ENCODE measurements at regions not wholly inside any gene's neighbourhood (a gene's known extent, or its start where the extent isn't known, plus 50 kb on each side); places are given as distances from the start of the nearest gene placed in this dataset.
"Not testable (repeated sequence)": the region's sequence is repeated elsewhere in the genome, so short reads cannot be mapped to it uniquely, and the experiment has no call there.

DNA sequence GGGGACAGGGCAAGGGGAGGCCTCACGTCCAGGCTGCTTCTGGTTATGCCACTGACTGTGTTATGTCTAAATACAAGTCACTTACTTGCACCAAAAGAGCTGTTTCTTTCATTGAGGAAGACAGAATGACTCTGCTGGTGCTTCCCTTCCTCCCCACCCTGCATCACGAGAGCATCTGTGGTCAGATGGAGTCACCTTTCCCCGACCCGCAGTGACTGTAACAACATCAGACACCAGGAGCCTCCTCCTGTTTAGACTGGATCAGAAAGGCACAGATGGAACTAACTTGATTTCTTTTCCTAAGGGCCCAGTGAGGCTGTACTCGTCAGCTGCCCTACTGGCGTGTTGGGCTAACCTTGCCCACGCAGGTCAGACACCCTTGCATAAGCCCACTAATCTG, 90.3 kb upstream of the ZNF536 start:
- no peak for DNase-seq

- DNase-seq = no peak
Measured at GRCh38 chr19:30283556-30283955, 88.6 kb upstream of the ZNF536 start.

- DNase-seq = no peak
Measured at GRCh38 chr19:30284209-30284608, 88.0 kb upstream of the ZNF536 start.

DNA sequence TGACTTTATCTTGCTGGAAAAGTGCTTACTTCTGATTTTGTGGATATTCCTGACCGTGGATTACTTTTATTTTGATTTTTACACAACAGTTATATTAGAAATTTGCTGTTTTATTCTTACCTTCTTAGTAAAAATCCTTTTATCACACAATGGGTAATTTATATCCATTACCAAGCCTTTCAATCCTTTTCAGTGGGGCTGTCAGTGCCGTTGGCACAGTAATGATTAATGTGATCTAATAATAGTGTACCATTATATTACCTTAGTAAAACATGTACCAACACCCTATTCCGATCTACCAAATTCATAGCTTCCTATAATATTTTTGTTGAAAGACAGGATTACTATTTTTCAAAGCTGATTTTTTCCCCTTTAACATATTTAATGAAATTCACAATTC, 87.3 kb upstream of the ZNF536 start:
- DNase-seq = no peak

- no peak for DNase-seq
Measured at GRCh38 chr19:30286378-30286777, 85.8 kb upstream of the ZNF536 start.

DNA sequence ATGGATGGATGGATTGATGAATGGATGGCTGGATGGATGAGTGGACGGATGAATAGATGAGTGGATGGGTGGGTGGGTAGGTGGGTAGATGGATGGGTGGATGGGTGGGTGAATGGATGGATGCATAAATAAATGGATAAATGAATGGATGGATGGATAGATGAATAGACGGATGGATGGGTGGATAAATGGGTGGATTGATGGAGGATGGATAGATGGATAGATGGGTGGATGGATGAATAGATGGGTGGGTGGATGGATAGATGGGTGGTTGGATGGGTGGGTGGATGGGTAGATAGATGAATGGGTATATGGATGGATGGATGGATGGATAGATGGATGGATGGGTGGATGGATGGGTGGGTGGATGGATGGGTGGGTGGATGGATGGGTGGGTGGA, 84.9 kb upstream of the ZNF536 start:
- no peak for DNase-seq

DNA sequence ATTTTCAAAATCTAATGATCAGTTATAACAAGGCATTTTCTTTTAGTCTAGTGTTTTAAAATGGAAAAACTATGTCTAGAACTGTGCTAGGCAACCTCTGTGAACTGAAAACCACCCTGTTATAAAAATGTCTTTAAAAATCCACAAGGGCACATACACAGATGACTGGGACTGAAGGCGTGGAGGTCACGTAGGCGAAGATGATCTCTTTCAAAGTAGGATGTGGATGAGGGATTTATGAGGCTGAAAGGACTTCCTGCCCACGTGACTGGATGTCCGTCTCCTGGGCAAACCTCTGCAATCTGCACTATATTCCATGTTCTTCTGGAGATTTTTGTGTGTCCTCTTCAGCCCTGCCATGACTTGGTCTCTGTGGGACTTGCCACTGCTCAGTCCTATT, 84.2 kb upstream of the ZNF536 start:
- no peak for DNase-seq

DNA sequence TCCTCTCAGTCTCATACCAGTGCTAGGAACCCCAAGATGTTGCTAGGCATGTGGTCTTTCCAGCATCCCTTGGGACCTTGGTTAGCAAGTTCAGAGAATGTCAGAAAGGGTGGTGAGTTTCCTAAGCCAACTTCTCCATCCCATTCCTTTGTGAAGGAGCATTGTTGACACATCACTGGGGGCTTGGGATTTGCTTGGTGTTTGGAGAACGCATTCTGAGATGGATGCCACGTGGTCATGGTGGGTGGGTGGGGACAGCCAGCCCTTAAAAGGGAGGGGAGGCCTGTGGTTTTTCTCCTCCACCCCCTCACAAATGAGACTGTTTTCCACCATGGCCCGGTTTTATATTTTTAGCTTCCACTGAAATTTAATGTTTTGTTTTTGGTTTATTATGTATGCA, 83.3 kb upstream of the ZNF536 start:
- no peak for DNase-seq

GRCh38 chr19:30289336-30289735, 82.8 kb upstream of the ZNF536 start:
- no peak for DNase-seq

GRCh38 chr19:30290805-30291204, 81.4 kb upstream of the ZNF536 start:
- not testable (repeated sequence) for DNase-seq

DNA sequence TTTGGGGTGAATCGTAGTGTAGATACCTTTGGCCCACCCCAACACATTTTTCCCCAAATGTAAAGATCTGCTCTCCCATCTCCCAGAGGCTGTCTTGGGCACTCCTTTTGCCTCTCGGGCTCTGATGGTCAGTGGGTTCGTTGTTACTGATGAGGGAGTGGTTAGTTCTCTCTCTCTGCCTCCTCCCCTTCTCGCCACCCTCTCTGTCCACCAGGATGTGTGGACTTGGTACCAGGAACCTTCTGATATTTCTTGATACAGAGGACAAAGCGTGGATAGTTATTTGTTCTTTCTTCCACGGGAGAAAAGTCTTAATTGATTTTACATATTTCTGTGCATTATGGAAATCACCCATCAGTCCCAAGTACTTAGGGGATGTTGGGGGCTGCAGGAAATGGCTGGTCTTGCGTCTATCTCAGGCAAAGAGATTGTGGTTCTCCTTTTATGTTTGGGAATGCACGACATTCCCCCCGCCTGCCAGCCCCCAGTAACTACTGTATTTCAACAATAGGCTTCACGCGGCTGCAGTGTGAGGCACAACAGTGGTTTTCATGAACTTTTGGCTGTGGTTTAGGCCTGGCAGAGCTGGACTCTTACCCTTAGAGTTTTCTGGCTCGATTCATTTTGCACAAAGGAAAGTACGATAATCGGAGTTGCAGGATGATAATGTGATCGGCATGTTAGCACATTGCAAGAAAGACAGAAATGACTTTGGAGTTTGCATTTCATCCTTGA, 79.0 kb upstream of the ZNF536 start:
- DNase-seq = no peak

DNA sequence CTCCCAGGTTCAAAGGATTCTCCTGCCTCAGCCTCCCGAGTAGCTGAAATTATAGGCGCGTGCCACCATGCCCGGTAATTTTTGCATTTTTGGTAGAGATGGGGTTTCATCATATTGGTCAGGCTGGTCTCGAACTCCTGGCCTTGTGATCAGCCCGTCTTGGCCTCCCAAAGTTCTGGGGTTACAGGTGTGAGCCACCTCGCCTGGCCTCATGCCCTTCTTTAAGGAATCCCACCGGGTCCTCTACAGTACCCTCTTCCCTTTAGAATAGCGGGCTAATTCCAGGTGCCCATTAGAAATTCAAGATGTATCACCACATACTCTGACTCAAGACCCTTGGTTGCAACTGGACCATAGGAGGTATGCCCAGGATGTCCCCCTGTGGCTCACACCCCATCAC, 74.2 kb upstream of the ZNF536 start:
- DNase-seq = no peak

- DNase-seq = no peak
Measured at GRCh38 chr19:30303131-30303654, 69.0 kb upstream of the ZNF536 start.

GRCh38 chr19:30304540-30304939, 67.6 kb upstream of the ZNF536 start:
- no peak for DNase-seq

- no peak for DNase-seq
Measured at GRCh38 chr19:30305346-30306060, 66.7 kb upstream of the ZNF536 start.

DNA sequence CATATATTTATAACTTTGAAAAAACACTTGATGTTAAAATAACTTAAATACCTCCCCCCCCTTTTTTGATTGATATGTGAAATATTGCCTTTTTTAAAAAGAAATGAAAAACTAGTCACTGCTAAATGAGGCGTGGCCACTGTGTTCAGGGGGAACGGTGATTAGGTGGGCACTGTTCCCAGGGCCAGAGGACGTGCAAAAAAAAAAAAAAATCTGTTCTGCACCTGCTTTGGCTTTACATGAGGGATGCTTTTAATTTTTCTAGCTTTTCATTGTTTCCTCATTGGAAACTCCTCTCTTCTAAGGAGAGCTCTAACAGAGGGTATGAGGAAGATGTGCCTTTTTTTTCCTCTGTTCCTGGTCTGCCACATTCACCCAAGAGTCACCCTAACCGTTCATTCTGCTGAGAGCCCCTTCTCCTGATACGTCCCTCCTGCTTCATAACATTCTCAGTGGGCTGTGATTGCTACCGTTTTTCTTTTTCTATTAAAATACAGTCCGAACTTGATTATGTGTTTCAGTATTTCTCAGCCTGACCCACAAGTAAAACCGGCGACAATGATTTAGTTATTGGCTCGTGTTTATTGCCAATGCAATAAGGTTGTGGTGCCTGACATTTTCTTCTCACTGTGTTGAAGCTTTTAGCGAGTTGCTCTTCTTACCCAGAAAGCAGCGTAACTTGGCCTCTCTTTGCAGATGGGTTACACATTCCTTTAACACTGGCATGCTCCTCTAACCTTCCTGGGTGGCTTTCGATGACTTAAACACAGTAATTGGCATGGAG, 64.8 kb upstream of the ZNF536 start:
- DNase-seq = no peak

GRCh38 chr19:30309176-30309575, 63.0 kb upstream of the ZNF536 start:
- no peak for DNase-seq

DNA sequence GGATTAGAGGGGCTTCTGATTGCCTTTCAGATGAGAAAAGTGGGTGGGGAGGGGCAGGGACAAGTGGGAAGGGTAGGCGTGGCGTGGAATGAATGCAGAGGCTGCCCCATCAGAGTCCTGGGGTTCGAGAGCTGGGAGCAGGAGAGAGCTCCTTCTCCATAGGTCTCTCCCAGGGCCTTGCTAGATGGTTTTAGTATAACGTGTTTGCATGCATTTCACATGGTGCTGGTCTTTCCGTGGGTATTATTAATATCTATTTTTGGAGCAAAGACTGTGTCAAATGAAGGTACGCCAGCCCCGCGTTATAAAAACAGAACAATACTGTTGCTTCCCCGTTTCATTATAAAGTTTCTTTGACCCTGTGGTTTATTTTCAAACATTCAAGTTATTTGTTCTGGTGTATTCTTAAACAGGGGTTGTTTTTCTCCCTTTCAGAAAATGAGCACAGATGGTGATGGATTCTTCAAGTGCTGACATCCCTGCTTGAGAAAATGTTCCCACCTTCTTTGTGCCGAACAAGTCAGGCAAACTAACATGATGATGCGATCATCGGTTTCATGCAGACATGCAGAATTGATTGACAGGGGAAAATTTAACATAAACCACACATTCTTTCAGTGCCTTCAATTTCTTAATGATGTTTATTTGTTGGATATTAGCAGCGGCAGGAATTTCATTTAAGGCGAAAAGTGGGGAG, 62.1 kb upstream of the ZNF536 start:
- DNase-seq = no peak

GRCh38 chr19:30310602-30311263, 61.5 kb upstream of the ZNF536 start:
- DNase-seq = no peak

DNA sequence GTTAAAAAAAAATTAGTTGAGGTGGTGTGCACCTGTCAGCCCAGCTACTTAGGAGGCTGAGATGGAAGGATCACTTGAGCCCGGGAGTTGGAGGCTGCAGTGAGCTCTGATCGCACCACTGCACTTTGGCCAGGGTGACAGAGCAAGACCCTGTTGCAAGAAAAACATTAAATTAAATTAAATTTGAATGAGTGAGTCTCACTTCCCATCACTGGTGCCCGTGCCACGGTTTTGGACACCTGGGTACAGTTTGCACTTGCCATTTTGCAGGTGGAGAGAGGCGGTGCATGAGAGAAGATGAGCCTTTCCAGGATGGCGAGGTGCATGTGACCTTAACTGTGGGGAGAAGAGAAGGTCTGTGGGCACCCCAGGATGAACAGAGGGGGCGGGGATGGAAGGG, 60.3 kb upstream of the ZNF536 start:
- no peak for DNase-seq

GRCh38 chr19:30312582-30313352, 59.4 kb upstream of the ZNF536 start:
- DNase-seq = no peak

DNA sequence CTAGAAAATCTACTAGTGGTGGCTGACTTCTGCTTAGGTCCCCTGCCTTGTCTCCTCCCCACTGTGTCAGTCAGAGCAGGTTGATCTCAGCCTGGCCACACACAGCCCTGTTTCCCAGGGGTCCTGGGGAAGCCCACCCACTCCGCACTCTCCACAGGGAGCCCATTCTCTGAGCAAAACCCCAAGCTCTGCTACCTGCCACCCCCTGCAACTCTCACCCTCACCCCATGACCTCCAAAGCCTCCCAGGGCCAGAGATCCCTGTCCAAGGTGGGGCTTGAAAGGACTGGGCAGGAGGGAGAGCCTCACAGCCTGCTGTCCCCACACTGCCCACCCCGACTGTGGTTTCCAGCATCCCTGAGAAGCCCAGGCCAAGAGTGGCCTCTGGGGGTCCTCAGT, 58.8 kb upstream of the ZNF536 start:
- DNase-seq = no peak
